HG03139 (cell line): ENCODE measurements at regions not wholly inside any gene's neighbourhood (a gene's known extent, or its start where the extent isn't known, plus 50 kb on each side); places are given as distances from the start of the nearest gene placed in this dataset.
A peak's percentile ranks its signal among the peaks of the same experiment; 100 is the strongest.

Source experiments
- ATAC-seq: cut with Tn5 transposase; IDR thresholded peaks from one replicate; pipeline ENCODE4 v1.9.1; 2021; ENCODE audit not compliant: unreplicated experiment

DNA sequence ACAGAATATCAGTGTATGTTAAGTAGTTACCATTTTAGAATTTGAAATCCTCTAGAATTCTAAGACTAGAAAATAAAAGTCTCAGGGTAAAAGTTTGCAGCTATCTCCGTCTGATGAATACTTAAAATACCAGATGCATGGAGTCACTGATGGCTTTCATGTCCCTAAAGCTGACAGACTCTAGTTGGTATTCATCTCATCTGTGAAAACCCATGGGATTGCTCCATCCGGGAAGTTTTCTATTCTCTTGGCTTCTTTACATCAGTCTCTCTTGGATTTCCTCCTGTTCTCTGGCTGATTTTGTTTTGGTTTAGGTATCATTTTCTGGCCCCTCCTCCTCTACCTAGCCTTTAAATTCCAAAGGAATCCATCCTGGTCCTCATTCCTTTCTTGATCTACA is 465.6 kb upstream of the POU3F3 start:
- no peak for ATAC-seq

DNA sequence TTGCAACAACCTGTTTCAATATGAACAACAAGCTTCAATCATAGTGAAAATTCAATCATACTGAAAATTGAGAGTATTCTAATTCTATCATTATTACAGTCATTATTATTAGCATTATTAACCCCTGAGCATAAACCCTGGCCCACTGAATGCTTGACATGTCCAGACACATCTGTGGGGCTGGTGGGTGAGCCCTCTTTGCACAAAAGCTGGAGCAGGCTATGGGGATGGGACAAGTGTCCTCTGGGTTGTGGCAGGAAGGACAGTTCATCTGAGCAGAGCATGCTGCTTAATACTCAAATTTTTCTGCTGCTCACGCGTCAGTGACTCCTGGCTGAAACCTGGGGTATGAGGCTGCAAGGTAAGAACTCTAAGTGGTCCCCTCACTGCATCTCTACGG is 451.1 kb upstream of the POU3F3 start:
- no peak for ATAC-seq

DNA sequence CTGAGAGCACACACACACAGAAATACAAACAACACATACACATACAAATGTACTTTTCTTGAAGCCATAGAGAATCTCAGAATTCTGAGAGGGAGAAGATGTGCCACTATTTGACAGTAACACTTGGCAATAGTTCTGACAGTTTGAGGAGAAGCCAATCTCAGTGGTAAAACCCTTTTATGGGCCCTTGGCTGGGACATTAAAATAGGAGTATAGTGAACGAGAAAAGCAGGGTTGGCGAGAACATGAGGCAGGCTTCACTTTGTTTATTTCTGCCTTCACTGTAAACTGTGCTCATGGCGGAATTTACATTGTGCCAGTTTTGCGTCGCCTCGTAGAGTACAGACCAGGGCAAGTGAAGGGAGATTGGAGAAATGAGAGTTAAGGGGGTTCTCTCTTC is 449.4 kb upstream of the POU3F3 start:
- no peak for ATAC-seq

DNA sequence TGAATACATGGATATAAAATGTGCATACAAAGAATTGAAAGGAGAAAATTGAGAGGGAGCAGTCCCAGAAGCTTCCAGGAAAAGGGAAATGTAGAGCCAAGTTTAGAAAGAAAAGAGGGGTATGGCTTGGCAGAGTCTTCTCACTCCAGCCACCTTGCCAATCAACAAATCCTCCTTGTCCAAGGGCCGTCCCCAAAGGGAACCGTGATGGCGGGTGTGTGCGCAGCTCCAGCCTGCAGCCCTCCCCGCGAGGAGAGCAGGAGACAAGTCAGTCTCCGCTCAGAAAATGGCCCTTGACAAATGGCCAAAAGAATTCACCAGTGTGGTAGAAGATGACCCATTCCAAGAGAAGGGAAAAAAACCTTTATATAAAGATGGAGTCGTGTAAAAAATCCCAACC is 448.3 kb upstream of the POU3F3 start:
- ATAC-seq: no peak

DNA sequence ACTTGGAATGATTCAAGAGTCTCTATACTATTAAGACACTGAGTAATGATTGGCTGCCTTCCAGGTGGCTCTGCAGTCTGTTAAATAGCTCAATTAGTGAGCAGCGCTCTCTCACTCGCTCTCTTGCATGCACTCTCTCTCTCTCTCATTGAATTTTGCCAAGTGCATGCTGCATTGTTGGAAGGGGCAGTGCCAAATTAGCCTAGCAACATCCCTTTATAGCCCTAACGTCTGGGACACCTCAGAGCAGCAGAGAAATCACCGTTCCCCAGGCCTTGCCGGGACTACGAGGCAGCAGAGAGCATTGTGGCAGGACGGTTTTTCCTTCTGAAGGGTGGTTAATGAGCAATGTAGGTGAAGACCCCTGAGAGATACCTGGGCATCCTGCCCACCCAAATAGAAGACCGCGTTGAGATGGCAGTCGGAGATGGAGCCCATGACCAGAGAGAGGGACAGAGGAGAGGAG is 447.6 kb upstream of the POU3F3 start:
- no peak for ATAC-seq

DNA sequence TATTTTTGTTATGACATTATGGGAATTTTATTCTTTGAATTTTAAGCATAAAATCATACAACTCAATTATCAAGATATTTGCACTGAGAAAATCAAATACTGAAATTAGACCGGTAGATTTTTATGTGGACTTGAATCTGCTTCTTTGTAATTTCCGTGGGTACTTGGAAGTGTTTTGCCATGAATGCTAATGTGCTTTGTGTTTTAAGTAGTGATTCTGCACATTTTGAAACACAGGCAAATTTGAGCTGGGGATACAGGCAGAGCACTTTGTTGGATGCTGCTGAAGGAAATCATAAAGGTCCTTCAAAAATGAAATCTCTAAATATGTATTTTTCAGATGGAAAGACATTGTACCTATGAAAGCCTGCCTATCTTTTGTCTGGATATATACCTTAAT is 446.3 kb upstream of the POU3F3 start:
- no peak for ATAC-seq

DNA sequence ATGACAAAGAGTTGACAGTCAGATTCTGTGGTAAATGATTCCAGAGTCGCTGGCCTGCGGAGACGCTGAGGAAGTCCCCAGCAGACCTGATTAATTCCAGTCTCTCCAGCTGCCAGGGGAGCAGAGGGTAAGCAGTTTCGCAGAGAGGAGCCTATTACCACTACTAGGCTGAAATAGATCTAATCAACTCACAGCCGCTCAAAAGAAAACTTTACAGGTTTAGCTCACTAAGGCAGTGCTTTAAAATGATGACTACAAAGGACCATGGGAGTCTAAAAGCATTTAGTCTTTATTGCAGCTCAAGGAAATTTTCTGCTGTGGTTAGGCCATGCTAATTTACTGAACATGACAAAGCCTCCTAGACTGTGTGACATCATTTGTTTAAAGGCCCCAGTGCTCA is 445.6 kb upstream of the POU3F3 start:
- ATAC-seq: no peak

DNA sequence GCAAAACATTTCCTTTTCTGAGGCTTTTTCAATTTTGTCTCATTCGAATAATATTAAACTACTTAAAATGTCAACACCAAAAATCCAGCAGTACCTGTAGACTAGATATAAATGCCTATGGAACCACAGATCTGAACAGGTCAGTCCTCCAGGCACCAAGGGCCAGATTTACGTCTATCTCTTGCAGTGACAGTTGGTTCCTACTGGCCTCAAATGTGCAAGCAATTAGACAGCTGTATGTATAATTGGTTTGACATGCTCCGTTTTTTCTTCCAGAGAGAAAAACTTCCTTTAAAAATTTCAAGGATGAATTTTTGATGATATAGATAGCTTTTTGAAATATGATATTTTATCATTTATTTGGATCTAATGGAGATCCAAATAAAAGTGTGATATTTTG is 443.8 kb upstream of the POU3F3 start:
- ATAC-seq: no peak

DNA sequence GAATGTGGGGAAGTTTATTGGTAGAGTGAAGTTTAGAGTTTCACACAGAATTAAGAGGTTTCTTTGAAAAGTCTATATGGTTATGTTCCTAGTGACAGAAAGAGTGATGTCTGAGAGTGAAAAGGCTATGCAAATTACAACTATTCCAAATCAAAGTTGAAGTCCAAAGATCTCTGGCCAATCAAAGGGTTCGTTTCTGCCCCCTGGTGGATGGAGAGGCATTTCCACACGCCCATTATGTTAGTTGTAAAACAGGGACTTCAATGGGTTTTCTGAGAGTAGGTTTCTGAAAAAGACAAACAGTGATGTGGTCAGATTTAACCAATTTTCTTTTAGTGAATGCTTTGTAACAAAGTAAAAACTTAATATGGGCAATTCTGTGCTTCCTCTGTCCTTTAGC is 441.5 kb upstream of the POU3F3 start:
- peak; percentile 54 for ATAC-seq

DNA sequence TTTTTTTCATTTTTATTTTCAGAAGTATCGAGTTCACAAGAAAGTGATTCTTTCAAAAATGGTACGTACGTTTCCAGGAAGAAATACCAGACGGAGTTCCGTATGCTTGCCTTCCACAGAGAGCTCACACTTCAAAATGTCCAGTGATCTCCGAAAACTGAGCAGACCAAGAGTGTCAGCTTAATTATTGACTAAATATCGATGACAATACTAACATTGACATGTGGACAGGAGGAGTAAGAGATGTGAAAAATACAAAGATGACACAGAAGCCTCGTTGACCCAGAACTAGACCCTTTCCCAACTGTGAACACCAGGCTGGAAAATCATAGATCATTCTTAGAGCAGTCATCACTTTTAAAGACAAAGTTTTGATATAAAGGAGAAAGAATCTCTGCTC is 440.0 kb upstream of the POU3F3 start:
- no peak for ATAC-seq

DNA sequence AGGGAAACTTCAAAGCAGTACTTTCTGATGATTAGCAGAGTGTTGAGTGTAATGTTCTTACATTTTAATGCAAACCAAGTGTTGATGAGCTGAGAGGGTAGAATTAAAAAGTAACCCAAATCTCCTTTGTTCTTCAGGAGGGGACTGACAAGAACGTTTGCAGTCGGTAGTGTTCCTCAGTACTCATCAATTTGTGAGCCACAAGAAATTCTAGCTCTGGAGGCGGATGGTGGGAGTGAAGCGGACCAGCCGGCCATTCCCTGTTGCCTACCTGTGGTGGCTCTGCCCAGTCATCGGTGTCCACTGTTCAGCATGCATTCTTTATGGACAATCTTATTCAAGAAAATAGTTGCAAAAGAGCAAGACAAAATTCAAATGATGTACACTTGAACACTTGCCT is 438.6 kb upstream of the POU3F3 start:
- no peak for ATAC-seq

DNA sequence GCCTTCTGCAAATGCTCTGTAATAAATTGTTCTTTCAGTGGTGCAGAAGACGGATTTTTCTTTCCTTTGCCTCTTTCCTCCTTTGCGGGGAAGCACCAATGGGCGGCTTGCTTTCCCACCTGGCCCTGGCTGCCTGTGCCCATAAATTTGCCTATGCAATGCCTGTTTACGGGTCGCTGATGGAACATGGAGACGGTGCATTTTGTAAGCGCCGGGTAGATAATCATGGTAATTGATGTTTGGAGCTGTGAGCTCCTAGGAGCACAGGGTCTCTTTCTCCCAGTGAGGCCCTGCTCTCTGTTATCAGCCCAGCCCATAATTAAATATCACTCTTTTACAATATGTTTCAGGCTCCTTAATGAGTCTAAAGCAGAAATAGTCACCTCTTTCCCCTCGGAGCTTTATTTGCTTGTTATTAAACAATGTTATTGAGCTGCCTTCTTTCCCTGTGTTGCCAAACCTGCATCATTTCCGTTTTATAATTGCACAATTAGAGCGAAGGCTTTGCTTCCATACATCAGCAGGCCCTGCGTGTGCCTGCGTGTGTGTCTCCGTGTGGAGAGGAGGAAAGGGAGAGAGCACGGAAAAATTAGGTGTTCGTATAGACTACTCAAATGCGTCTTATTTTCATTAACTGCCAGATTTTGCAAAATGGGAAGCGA is 437.4 kb upstream of the POU3F3 start:
- ATAC-seq: no peak

DNA sequence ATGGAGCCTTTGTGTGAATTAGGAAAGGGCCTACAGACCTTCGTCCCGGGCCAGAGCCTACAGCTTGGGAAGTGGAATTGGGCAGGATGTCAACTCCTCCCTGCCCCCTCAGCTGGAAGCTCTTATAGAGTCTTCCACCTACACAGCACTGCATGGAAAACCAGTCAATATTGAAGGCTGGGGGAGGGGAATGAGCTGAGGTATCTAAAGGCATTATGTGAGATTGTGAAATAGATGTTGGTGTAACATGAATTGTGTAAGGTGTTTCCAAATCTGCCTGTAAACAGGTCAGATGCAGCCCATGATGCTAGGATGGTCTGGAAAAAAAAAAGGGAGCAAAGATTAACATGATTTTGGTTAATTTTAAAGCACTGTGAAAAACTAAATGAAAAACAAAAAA is 433.5 kb upstream of the POU3F3 start:
- no peak for ATAC-seq

DNA sequence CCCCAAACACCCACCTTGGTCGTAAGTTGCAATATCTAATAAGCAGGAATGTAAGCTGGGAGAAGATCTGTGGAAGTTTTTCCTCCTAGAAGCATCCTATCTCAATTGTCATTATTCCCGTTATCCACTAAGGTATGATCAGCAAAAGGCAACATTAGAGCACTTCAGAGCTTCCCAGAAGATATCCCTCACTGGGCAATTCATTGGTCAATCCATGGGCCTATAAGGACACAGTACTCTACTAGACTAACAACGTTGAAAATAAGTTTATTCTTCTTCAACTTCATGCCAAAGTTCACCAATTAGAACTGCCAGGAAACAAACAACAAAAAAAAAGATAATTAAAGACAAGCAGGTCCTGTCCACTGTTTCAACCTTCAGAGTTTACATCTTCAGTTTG is 433.0 kb upstream of the POU3F3 start:
- ATAC-seq: no peak

DNA sequence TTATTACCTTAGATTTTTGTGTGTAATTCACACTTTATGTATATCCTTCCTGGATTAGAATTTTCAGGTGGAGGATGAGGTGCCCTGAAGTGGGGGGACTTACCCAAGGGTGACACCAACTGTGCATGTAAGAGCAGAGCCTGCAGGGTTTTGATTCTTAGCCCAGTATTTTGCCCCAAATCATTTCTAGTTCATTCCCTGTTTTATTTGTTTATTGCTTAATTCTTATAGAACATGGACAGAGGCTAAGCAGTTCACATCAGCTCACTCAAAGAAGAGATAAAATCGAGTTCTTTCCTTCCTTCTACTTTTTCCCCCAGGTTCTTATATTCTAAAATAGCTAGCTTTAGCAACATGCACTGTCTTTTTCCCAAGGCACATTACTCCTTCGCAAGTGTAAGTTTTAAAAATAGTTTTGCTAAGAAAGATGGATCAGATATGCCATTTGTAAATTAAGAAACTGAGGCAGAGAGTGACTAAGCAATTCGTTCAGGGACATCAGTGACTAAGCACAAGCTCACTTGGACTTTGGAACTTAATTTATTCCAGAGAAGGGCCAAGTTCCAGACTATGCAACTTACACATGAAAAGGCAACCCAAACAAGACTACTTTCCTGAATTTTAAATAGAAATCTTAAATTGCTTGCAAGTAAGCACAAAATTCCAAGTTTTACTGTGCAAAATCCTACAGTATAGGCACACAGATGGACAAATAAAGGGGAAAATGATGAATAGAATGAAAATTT is 427.9 kb upstream of the POU3F3 start:
- ATAC-seq: no peak

DNA sequence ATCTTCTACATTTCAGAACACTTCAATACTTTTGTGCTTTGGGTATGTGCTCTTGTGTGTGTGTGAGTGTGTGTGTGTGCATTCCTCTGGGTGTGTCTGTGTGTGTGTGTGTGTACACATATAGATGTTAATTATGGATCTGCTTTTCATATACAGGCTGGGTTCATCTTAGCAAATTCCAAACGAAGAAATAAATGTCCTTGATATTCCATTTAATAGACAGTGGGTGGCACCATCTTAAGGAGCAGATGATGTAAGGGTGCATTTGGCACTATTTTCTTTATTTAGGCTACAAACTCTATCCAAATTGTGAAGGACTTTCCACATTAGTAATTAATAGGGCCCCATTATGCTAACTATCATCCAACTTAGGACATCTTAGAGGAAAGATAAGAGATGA is 425.8 kb upstream of the POU3F3 start:
- no peak for ATAC-seq

DNA sequence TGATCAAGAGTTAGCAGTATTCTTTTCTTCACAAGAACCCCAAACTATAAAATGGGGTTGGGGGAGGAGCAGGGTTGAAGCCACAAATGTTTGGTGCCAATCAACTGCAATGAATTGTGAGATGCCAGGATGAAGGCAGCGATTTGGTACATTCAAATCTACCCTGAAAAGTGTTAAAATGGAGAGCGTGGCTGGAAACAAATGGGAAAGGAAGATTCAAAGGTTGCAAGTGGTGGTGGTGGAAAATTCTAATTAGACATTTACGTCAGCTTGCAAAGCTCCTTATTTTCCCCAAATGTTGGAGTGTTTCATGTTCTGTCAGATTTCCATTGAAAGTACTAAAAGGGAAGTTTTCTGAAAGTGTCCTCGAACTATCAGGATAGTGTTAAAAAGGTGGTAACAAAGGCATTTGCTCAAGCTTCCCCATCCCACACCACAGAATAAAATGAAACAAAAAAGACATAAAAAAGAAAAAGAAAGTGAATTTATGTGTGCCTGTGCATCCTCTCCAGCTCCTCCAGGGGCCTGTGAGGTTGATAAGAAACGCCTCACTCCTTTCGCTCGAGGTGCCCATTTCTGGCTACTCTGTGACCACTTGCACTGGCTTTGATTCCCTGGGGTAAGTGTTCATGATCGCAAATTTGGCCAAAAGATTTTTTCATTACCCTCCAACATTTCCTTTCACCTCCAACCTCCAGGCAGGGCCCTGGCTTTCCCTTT is 424.1 kb upstream of the POU3F3 start:
- no peak for ATAC-seq

DNA sequence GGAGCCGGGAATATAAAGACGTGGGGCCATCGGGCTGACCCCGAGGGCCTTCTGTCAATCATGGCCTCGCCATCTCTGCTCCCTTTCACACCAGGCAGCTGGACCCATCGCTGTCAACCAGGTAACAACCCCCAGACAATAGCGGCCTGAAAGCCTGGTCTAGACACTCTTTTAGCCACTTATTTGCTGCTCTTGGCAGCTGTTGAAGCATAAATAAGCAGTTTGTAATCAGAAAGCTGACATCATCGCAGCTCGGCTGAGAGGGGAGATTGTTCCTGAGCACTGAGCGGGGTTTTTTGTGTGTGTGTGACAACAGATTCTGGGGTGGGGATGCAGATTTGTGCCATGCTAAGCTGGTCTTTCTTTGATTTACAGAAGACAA is 423.6 kb upstream of the POU3F3 start:
- no peak for ATAC-seq

DNA sequence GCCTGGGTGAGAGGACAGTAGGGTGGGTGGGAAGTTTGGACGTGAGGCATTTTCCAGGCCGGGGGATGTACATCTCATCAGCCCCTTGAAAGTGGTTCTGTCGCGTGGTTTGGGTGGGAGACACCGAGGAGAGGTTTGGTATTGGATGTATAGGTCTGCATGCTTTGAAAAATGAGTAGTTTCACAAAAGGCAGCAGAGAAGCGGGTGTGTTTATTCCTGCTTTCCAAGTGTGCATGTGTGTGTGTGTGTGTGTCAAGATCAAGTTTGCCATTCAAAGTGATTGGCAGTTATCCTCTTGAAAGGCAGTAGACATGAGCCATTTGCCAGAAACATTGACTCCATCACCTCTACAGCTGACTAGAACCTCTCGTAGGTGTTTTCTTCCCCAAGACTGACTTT is 423.1 kb upstream of the POU3F3 start:
- ATAC-seq: no peak

DNA sequence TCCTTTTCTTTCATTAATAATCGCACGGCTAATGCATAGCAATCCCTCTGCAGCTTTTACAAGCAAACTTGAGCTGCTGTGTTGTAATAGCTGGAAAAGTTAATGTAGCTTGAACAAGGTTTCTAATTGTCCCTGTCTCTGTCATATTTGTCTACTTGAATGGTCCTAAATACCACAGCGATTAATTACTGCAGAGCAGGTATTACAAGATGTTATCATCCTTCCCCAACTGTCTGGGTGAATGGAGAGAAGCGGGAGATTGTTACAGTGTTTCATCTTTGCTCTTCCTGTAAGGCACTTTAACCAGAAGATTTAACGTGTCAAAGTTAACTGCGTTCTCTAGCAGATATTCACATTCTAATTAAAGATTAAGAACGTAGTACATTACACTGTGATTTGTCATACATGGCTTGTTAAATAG is 422.2 kb upstream of the POU3F3 start:
- no peak for ATAC-seq

DNA sequence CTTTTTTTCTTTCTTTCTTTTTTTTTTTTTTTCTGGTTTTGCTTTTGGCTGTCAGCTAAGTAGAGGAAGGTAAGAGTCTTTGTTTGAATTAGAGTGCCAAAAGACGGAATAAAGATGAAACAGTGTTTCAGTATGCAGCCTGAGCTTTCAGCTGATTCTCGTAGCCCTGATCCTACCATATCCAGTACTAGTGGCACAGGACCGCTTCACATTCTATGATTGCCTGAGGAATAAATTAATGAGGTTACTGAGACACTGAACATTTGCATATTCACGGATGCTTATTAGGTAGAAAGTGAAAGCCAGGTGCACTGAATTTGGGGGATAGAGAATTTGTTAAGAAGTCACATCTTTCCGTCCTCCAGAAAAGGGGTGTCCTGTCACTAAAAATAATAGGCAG is 421.5 kb upstream of the POU3F3 start:
- no peak for ATAC-seq

DNA sequence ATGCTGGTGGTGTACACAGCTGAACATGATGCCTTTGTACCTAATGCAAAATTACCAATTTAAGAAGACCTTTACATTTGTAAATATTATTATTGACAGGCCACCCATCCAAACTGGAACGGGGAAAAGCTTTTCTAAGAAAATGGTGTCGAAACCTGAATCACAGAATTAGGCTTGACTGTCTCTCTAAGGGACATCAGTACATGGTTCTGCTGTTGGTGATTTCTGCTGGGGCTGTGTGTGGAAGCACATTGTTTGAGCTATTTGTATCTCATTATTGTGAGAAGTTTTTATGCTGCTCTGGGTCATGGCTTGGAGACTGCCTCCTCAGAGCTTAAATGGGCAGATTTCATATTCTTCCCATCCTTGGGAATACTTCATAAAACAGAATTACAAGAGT is 420.9 kb upstream of the POU3F3 start:
- no peak for ATAC-seq
